Stimulated activated memory B cell treated with anti-CD40 and anti-IgM and Interleukin-4, amounts not matched to agents 10 μg/mL and 1 μg/mL and 100 μg/mL, for 72 hours (primary cell): ENCODE measurements at regions not wholly inside any gene's neighbourhood (a gene's known extent, or its start where the extent isn't known, plus 50 kb on each side); places are given as distances from the start of the nearest gene placed in this dataset.

Experiments used
- ATAC-seq: fragments of 150-1000 bp; cut with Tn5 transposase; 2 replicates; pipeline ENCODE4 v1.10.0; 2021
- H3K27ac Mint-ChIP-seq: one replicate; pipeline ENCODE4 v1.8.0; 2022; ENCODE audit warnings: mild to moderate bottlenecking, mixed read lengths
- H3K27me3 Mint-ChIP-seq: one replicate; pipeline ENCODE4 v1.8.0; 2022; ENCODE audit warnings: mixed read lengths
- H3K36me3 Mint-ChIP-seq: one replicate; pipeline ENCODE4 v1.8.0; 2022; ENCODE audit warnings: mixed read lengths
- H3K4me1 Mint-ChIP-seq: one replicate; pipeline ENCODE4 v1.8.0; 2022; ENCODE audit warnings: mixed read lengths
- H3K4me3 Mint-ChIP-seq: one replicate; pipeline ENCODE4 v1.8.0; 2022; ENCODE audit warnings: mild to moderate bottlenecking, moderate library complexity, mixed read lengths
- H3K9me3 Mint-ChIP-seq: one replicate; pipeline ENCODE4 v1.8.0; 2022; ENCODE audit warnings: mixed read lengths

DNA sequence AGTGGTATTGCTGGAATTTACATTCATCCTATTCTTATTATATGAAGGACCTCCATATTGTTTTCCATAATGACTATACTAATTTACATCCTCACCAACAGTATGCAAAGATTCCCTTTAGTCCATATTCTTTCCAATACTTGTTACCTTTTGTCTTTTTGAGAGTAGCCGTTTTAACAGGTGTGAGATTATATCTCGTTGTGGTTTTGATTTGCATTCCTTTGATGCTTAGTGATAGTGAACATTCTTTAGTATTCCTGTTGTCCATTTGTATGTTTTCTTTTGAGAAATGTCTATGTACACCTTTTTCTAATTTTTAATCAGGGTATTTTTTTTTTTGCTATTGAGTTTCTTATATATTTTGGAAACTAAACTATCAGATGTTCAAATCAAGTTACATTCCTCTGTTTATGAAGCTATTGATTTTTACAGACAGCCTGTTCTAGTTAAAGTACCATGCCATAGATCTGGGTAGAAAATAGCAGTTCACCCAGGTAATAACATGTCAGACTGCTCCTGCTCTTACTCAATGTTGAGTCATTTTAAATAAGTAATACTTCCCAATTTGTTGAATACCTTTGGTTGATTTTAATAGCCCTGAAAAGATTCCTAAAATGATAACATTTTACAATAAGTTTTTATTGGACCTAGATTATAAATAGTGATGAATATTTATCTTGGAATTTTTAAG, 1108.7 kb downstream of the NCAM2 start:
- Mint-ChIP-seq H3K36me3 (no peaks in the 10 kb centered on the region), H3K27me3 (no peaks in the 10 kb centered on the region), H3K9me3 (no peaks in the 10 kb centered on the region), H3K4me1 (no peaks in the 10 kb centered on the region), H3K4me3 (no peak overlapping the region), H3K27ac (no peak overlapping the region)
- ATAC-seq: no peak

DNA sequence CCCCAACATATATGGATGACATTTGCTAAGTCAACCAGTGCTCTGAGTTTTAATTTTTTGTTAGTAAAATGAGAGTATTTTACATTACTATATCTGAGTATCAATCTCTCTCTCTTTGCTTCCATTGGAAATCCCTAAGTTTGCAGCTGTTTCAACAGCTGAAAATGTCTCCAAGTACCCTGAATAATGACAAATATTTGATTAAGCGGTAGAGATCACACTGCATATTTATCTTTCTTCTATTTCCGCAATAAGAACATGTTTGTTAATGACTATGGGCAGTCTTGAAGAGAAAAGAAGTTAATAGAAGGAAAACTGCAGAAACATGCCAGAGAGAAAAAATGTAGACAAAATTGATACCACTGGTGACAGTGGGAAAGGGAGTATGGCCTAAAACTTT, 1117.5 kb downstream of the NCAM2 start:
- Mint-ChIP-seq H3K36me3 (no peaks in the 10 kb centered on the region), H3K9me3 (peaks cover 2% of the 10 kb centered on the region), H3K4me1 (no peaks in the 10 kb centered on the region), H3K27ac (no peak overlapping the region), H3K27me3 (no peaks in the 10 kb centered on the region), H3K4me3 (no peak overlapping the region)
- no peak for ATAC-seq

DNA sequence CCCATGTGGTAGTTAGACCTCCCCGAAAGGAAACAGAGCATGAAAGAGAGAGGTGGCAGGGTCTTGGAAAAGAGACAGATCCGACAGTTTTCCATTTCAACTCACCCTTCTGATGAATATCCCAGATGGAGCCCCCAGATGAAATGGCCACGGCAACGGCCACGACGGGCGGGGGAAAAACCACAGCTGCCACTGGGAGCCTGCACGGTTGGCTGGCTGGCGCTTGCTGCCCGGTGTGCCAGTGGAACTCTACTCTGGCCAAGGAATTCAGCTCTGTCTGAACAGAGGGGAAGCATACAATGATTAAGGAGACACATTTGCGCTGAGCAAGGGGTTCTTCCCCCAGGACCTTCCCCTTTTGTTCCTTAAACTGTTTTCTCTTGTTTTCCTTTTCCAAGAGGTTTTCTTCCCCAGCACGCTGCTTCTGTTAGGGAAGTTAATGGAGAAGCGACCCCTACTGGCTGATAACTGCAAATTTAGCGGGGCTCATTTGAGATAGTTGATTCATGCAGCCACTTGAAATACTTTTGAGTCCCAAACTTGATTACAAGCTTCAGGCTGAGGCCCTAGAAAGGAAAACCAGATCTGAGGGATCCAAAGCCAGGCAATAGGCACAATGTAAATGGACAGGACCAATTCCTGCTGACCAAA, 1122.5 kb downstream of the NCAM2 start:
- H3K9me3 Mint-ChIP-seq: peaks cover 3% of the 10 kb centered on the region
- no peaks in the 10 kb centered on the region for H3K36me3 Mint-ChIP-seq
- H3K27me3 Mint-ChIP-seq: no peaks in the 10 kb centered on the region
- H3K4me3 Mint-ChIP-seq: no peak overlapping the region
- H3K27ac Mint-ChIP-seq: no peak overlapping the region
- no peaks in the 10 kb centered on the region for H3K4me1 Mint-ChIP-seq
- no peak for ATAC-seq

DNA sequence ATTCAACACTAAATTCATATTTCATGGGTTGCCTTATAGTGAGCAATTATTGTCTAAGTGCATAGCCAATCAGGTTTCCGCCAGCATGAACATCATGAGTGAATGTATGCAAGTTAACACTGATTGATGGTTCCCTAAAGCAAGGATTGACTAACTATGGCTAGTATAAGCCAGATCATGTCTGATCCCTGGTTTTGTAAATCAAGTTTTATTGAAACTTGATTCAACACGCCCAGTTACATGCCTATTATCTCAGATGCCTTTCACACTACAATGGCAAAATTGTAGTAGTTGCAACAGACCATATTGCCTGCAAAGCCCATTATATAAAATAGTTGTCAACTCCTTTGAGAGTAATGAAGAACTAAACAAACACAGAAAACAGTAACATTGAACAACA, 1127.4 kb downstream of the NCAM2 start:
- no peaks in the 10 kb centered on the region for H3K36me3 Mint-ChIP-seq
- no peak overlapping the region for H3K27ac Mint-ChIP-seq
- no peak for ATAC-seq
- H3K4me1 Mint-ChIP-seq: no peaks in the 10 kb centered on the region
- H3K4me3 Mint-ChIP-seq: no peak overlapping the region
- no peaks in the 10 kb centered on the region for H3K27me3 Mint-ChIP-seq
- peaks cover 3% of the 10 kb centered on the region for H3K9me3 Mint-ChIP-seq

DNA sequence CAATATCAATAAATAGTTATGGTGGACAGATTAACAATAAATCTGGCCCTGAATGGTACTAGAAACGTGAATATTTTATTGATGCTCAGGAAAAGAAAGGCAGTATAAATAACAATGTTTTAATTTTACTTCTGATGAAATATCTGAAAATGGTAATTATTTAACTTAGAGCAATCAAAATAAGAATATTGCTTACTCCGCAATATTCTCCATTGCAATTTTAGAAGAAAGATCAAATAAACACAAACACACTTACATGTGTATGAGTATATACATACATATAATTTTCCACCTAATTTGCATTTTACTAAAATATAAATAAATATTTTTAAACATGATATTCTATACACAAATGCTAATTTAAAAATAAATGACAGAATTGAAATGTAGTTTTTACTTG, 1130.5 kb downstream of the NCAM2 start:
- ATAC-seq: no peak
- Mint-ChIP-seq H3K9me3 (no peaks in the 10 kb centered on the region), H3K4me1 (no peaks in the 10 kb centered on the region), H3K36me3 (no peaks in the 10 kb centered on the region), H3K4me3 (no peak overlapping the region), H3K27ac (no peak overlapping the region), H3K27me3 (no peaks in the 10 kb centered on the region)

DNA sequence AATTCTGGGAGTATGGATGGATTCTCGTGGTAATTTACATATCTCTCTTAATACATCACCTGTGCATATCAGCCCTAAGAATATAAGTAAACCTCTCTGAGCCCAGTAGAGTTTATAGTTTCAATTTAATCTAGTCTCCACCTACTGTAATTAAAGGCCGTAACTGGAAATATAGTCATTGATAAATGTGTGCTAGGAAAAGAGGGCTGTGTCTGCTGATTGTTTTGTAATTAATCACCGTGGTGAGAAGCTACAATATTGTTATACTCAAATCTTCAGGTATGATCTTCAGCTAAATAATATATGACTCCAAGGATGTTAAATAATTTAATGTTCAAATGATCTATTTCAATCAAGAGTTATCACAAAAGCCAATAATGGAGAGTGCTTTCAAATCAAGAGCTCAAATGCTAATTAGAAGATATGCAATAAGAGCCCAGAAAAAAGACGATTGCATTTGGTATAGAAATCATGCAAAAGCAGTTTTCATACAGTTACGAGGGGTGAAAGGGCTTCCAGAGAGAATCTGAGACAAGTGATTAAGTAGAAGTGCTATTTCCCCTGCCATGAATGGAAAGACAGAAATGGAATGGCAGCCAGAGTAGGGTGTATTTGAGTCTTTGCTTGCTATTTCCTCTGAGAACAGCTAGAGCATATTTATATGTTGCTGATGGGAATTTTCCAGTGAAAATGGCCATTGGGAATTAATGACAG, 1134.3 kb downstream of the NCAM2 start:
- Mint-ChIP-seq H3K36me3 (no peaks in the 10 kb centered on the region), H3K27ac (no peak overlapping the region), H3K4me1 (no peaks in the 10 kb centered on the region), H3K4me3 (no peak overlapping the region), H3K27me3 (no peaks in the 10 kb centered on the region), H3K9me3 (no peaks in the 10 kb centered on the region)
- ATAC-seq: no peak

DNA sequence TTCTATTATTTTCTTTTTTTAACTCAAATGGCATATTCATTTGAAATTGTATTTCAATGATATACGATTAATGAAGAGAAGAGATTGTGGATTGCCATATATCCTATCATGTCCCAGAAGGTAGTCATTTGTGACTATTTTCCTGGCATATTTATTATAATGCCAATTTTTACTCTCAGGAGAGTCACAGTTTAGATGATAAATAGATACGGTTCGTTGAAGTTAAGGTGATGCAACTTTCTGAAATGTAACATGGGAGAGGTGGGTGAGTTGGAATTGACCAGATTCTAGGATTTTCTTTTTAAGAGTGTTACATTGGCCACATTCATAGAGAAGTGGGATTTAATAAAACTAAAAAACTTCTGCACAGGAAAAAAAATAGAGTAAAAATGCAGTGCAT, 1138.5 kb downstream of the NCAM2 start:
- Mint-ChIP-seq H3K4me3 (no peak overlapping the region), H3K27ac (no peak overlapping the region), H3K27me3 (no peaks in the 10 kb centered on the region), H3K36me3 (no peaks in the 10 kb centered on the region), H3K4me1 (no peaks in the 10 kb centered on the region), H3K9me3 (peaks cover 3% of the 10 kb centered on the region)
- no peak for ATAC-seq

DNA sequence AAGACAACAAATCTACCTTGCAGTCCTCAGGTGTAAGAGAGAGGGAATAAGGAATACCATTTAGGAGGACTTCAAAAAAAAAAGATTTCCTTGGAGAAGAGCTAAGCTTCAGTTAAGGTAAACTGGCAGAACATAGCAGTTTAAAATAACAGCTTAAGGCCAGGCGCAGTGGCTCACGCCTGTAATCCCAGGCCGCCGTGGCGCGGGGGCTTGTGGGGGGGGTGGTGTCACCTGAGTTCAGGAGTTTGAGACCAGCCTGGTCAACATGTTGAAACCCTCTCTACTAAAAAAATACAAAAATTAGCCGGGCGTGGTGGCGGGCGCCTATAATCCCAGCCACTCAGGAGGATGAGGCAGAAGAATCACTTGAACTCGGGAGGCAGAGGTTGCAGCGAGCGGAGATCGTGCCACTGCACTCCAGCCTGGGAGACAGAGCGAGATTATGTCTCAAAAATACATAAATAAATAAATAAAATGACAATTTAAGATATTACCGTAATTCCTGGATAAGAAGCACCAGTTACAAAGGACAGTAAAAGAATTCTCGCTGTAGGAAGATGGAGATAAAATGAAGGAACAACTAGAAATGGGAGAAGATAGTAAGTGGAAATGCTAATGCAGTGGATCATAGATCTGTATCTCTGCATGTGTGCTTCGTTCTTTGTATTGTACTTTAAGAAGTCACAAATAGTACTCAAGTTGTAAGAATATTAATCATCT, 1140.2 kb downstream of the NCAM2 start:
- no peak overlapping the region for H3K4me3 Mint-ChIP-seq
- no peaks in the 10 kb centered on the region for H3K4me1 Mint-ChIP-seq
- no peak for ATAC-seq
- peaks cover 3% of the 10 kb centered on the region for H3K9me3 Mint-ChIP-seq
- no peaks in the 10 kb centered on the region for H3K27me3 Mint-ChIP-seq
- H3K27ac Mint-ChIP-seq: no peak overlapping the region
- no peaks in the 10 kb centered on the region for H3K36me3 Mint-ChIP-seq

DNA sequence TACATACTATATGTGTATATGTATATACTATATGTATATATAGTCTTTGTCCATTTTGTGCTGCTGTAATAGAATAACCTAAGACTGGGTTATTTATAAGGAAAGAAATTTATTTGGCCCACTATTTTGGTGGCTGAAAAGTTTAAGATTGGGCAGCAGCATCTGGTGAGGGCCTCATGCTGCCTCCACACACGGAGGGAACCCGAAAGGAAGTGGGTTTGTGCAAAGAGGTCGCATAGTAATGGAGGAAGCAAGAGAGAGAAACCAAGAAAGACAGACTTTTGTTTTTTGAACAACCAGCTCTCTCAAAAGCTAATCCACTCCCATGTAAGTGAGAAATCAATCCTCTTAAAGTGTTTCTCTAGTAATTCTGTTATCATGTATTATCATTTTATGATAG, 1147.3 kb downstream of the NCAM2 start:
- H3K36me3 Mint-ChIP-seq: no peaks in the 10 kb centered on the region
- peaks cover 4% of the 10 kb centered on the region for H3K9me3 Mint-ChIP-seq

DNA sequence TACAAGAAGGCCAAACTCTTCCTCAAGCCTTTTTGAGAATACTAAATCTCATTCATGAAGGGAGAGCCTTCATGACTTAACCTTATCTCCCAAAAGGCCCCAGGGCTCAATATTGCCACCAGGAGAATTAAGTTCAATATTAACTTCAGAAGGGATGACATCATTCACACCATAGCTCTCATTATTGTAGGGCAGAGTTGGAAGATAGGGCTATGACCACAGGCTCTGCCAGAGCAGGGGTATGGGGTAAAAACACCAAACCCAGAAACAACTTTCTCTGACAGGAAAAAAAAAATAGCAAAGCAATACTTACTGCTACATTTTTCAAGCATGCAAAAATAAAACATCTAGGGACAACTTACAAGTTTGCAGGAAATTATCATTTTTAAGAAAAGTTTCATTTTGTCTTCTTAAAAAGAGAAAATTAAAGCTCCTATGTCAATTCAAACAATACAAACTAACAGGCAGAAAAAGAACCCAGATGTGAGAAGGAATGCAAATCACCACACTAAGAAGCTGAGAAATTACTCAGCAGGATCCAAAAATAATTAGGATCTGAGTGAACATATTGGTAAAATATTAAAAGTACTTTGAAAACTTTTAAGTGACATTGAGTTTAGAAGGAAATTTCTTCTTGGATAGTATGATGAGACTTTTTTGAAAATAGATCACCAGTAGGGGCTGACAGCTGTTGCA, 1156.5 kb downstream of the NCAM2 start:
- H3K4me3 Mint-ChIP-seq: no peak overlapping the region
- no peaks in the 10 kb centered on the region for H3K36me3 Mint-ChIP-seq
- no peaks in the 10 kb centered on the region for H3K27me3 Mint-ChIP-seq
- H3K4me1 Mint-ChIP-seq: no peaks in the 10 kb centered on the region
- no peak for ATAC-seq
- no peak overlapping the region for H3K27ac Mint-ChIP-seq
- no peaks in the 10 kb centered on the region for H3K9me3 Mint-ChIP-seq

More for the DNA sequence above, 1147.3 kb downstream of the NCAM2 start:
- Mint-ChIP-seq H3K4me1 (no peaks in the 10 kb centered on the region), H3K4me3 (no peak overlapping the region), H3K27ac (no peak overlapping the region), H3K27me3 (no peaks in the 10 kb centered on the region)
- no peak for ATAC-seq

DNA sequence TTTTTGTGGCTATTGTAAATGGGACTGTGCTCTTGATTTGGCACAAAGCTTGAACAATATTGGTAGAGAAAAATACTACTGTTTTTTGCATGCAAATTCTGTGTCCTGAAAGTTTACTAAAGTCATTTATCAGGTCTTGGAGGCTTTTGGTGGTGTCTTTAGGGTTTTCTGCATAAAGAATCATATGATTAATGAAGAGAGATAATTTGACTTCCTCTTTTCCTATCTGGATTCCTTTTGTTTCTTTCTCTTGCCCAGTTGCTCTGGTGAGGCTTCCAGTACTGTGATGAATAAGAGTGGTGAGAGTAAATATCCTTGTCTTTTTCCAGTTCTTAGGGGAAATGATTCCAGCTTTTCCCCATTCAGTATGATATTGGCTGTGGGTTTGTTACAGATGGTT, 1166.7 kb downstream of the NCAM2 start:
- no peak overlapping the region for H3K27ac Mint-ChIP-seq
- no peak for ATAC-seq
- H3K4me1 Mint-ChIP-seq: no peaks in the 10 kb centered on the region
- H3K4me3 Mint-ChIP-seq: no peak overlapping the region
- peaks cover 8% of the 10 kb centered on the region for H3K9me3 Mint-ChIP-seq
- H3K36me3 Mint-ChIP-seq: no peaks in the 10 kb centered on the region
- H3K27me3 Mint-ChIP-seq: no peaks in the 10 kb centered on the region

DNA sequence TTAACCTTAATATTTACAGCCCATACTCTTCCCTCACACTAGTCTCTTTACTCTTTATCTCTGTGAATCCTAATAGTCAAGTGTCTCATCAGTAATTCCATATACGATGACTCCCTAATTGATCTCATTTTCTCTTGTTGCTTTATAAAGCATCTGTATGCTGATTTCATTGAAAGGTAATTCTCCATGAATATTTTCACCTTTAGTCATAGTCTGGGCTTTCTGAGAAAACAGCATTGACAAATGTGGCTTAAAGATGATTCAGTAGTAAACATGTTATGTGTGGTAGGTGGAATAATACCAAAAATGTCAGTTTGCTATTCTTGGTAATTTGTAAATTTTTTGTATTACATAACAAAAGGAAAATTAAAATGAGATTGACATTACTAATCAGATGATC, 1176.5 kb downstream of the NCAM2 start:
- Mint-ChIP-seq H3K27me3 (no peaks in the 10 kb centered on the region), H3K36me3 (no peaks in the 10 kb centered on the region), H3K27ac (no peak overlapping the region), H3K9me3 (peaks cover 6% of the 10 kb centered on the region), H3K4me1 (no peaks in the 10 kb centered on the region), H3K4me3 (no peak overlapping the region)
- ATAC-seq: no peak

DNA sequence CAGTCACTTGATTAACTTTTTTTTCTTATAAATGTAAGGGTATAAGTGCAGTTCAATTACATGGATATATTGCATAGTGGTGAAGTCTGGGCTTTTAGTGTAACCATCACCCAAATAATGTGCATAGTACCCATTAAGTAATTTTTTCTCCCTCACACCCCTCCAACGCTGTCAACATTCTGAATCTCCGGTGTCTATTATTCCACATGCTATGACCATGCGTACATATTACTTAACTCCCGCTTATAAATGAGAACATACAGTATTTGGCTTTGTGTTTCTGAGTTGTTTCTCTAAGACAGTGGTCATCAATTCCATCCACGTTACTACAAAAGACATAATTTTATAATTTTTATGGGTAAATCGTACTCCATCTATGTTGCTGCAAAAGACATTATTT, 1191.1 kb downstream of the NCAM2 start:
- Mint-ChIP-seq H3K36me3 (no peaks in the 10 kb centered on the region), H3K27me3 (no peaks in the 10 kb centered on the region), H3K4me3 (no peak overlapping the region), H3K9me3 (peaks cover 3% of the 10 kb centered on the region), H3K27ac (no peak overlapping the region), H3K4me1 (no peaks in the 10 kb centered on the region)
- ATAC-seq: no peak

DNA sequence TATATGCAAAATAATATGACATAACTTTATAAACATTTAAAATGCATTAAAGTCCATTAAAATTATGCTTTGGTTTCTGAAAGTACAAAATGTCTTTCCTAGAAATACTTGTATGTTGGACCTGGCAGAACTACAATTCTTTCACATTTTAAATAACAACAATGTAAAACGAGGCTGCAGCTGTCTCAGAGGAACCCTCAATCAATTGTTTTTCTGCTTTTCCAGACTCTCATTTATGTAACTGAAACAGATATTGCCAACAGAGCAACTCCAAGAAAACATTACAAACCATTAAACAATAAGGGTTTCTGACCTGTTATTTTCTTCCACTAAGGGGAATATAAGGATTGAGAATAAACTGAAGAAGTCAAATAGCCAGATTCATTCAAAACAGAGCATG, 1193.4 kb downstream of the NCAM2 start:
- peaks cover 3% of the 10 kb centered on the region for H3K9me3 Mint-ChIP-seq
- no peak overlapping the region for H3K27ac Mint-ChIP-seq
- no peaks in the 10 kb centered on the region for H3K36me3 Mint-ChIP-seq
- H3K27me3 Mint-ChIP-seq: no peaks in the 10 kb centered on the region
- no peak overlapping the region for H3K4me3 Mint-ChIP-seq
- ATAC-seq: no peak
- H3K4me1 Mint-ChIP-seq: no peaks in the 10 kb centered on the region

DNA sequence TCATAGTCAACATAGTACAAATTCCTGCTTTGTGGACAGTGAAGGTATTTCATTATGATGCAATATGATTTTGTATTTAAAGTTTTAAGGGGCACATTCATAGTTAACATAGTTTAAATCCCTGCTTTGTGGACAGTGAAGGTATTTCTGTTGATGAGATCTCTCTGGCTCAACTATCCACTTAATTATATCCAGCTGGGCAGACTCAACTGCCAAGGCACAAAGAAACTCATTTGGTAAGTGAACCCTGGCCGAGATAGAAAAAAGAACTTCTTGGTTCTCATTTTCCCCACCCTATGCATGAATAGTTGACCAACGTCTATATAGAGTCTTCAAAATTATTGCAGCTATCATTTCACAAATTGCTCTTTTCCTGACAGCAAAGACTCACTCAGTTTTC, 1194.6 kb downstream of the NCAM2 start:
- no peak for ATAC-seq
- no peak overlapping the region for H3K4me3 Mint-ChIP-seq
- no peaks in the 10 kb centered on the region for H3K27me3 Mint-ChIP-seq
- H3K9me3 Mint-ChIP-seq: peaks cover 3% of the 10 kb centered on the region
- no peak overlapping the region for H3K27ac Mint-ChIP-seq
- no peaks in the 10 kb centered on the region for H3K4me1 Mint-ChIP-seq
- no peaks in the 10 kb centered on the region for H3K36me3 Mint-ChIP-seq
